A673 (cell line): ENCODE measurements at regions not wholly inside any gene's neighbourhood (a gene's known extent, or its start where the extent isn't known, plus 50 kb on each side); places are given as distances from the start of the nearest gene placed in this dataset.

Experiments used
- BruUV-seq: library from RNA; stranded (reverse); fragments of 400-500 nt; replicated peaks from 2 replicates; lab custom pipeline; 2021; lab: Mats Ljungman, UMichigan
- CTCF ChIA-PET: fragments of 300-600 bp; sonication (Branson Sonifier 250); formaldehyde crosslinking; loops from one replicate; lab custom pipeline; 2022; ENCODE audit warnings: antibody characterized with exemption; lab: Charles Lee
- POLR2A ChIA-PET: fragments of 300-600 bp; sonication (Branson Sonifier 250); formaldehyde crosslinking; loops from one replicate; lab custom pipeline; 2022; ENCODE audit warnings: antibody characterized with exemption; ENCODE audit not compliant: low non-redundant PET; lab: Charles Lee
- DNase-seq: peaks from one replicate; pipeline ENCODE4 v3.0.0-alpha.2; 2015; ENCODE audit warnings: low spot score
- H3K27ac ChIP-seq: fragments of 200-600 bp; sonication (generic); 2 replicates; pipeline ENCODE4 v1.5.1; 2016; ENCODE audit warnings: mixed run types, low read depth, mild to moderate bottlenecking, mixed read lengths, antibody characterized with exemption, low read length; ENCODE audit not compliant: poor library complexity, severe bottlenecking
- H3K27me3 ChIP-seq: fragments of 200-600 bp; sonication (generic); replicated peaks from 2 replicates; pipeline ENCODE4 v1.6.1; 2017; ENCODE audit warnings: mixed run types, low read depth, mild to moderate bottlenecking, mixed read lengths, antibody characterized with exemption, low read length; ENCODE audit not compliant: insufficient read depth, poor library complexity
- H3K36me3 ChIP-seq: fragments of 200-600 bp; sonication (generic); 2 replicates; pipeline ENCODE4 v1.6.1; 2016; ENCODE audit warnings: mixed run types, mild to moderate bottlenecking, mixed read lengths, antibody characterized with exemption, low read length; ENCODE audit not compliant: insufficient read depth, poor library complexity, severe bottlenecking
- H3K4me1 ChIP-seq: fragments of 200-600 bp; sonication (generic); 2 replicates; pipeline ENCODE4 v1.6.1; 2017; ENCODE audit warnings: mixed run types, mild to moderate bottlenecking, mixed read lengths, antibody characterized with exemption, low read length; ENCODE audit not compliant: insufficient read depth, poor library complexity, severe bottlenecking
- H3K4me3 ChIP-seq: fragments of 200-600 bp; sonication (generic); 2 replicates; pipeline ENCODE4 v1.5.1; 2016; ENCODE audit warnings: low read depth, mixed run types, mild to moderate bottlenecking, mixed read lengths, low read length; ENCODE audit not compliant: poor library complexity, severe bottlenecking
- H3K9me3 ChIP-seq: fragments of 200-600 bp; sonication (generic); 2 replicates; pipeline ENCODE4 v1.6.1; 2016; ENCODE audit warnings: mixed run types, low read depth, mild to moderate bottlenecking, mixed read lengths, antibody characterized with exemption, low read length; ENCODE audit not compliant: poor library complexity, severe bottlenecking
- EZH2 ChIP-seq: fragments of 200-600 bp; sonication (generic); IDR thresholded peaks from 2 replicates; pipeline ENCODE4 v1.6.1; 2017; ENCODE audit warnings: borderline replicate concordance, low read depth, mild to moderate bottlenecking, mixed read lengths, antibody characterized with exemption, low read length; ENCODE audit not compliant: poor library complexity, severe bottlenecking
- intact Hi-C: fragments of 100-400 bp; cut with micrococcal nuclease; formaldehyde crosslinking; loops from one replicate; pipeline ENCODE4 v1.10.0; 2022; ENCODE audit not compliant: unreplicated experiment
- TF ChIP-seq, protein P1 (sequence below): fragments of 300-800, 200-600 bp; sonication (generic); conservative IDR thresholded peaks from 2 replicates; pipeline ENCODE4 v1.5.1; 2017; ENCODE audit warnings: low read depth, mild to moderate bottlenecking, antibody characterized with exemption, low read length, moderate library complexity, mixed read lengths

DNA sequence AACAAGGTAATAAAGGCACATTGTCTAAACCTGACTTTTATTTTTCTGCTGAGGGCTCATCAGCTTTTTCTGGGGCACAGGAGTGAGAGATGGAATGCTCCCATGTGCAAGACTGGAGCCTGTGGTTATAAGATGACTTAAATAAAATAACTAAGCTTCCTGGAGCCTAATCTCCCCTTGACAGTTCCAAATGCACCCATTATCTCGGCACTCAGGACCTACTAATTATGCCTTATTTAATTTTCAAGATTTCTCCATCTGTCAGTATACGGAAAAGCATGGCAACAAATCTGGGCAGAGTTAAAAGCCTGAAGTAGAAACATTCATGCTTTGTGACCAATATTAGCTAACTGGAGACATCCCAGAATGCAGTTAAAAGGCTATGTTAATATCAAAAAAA lies 416.7 kb upstream of the TEX13C start:
- POLR2A ChIA-PET, result no interaction called here
- H3K4me3 ChIP-seq, result no peak overlapping the region
- no peaks in the 10 kb centered on the region for H3K36me3 ChIP-seq
- H3K9me3 ChIP-seq, result no peaks in the 10 kb centered on the region
- no peak overlapping the region for H3K27ac ChIP-seq
- no peaks in the 10 kb centered on the region for H3K27me3 ChIP-seq
- H3K4me1 ChIP-seq, result no peaks in the 10 kb centered on the region
- CTCF ChIA-PET, result no interaction called here
- TF ChIP-seq EZH2, result no peak
- TF ChIP-seq, protein P1, sequence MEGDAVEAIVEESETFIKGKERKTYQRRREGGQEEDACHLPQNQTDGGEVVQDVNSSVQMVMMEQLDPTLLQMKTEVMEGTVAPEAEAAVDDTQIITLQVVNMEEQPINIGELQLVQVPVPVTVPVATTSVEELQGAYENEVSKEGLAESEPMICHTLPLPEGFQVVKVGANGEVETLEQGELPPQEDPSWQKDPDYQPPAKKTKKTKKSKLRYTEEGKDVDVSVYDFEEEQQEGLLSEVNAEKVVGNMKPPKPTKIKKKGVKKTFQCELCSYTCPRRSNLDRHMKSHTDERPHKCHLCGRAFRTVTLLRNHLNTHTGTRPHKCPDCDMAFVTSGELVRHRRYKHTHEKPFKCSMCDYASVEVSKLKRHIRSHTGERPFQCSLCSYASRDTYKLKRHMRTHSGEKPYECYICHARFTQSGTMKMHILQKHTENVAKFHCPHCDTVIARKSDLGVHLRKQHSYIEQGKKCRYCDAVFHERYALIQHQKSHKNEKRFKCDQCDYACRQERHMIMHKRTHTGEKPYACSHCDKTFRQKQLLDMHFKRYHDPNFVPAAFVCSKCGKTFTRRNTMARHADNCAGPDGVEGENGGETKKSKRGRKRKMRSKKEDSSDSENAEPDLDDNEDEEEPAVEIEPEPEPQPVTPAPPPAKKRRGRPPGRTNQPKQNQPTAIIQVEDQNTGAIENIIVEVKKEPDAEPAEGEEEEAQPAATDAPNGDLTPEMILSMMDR, result no peak
- intact Hi-C loops, result no loop called here
- BruUV-seq, result no TSS peak
- DNase-seq, result no peak

DNA sequence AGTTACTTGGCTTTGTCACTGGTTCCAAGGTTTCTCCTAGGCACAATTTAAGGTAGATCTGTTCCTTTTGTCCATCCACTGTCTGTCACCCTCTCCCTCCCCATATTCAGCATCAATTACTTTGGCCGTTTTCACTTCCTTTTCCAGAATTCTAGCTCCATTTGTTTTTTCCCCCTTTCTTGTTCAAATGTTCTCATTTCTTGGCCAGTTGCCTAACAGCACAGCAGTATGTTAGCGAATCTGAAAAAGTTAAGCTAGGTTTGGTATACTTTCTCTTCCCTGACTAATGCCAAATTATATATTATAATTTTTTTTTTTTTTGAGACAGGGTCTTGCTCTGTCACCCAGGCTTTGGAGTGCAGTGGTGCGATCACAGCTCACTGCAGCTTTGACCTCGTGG lies 409.1 kb upstream of the TEX13C start:
- Histone ChIP-seq H3K27me3 (no peaks in the 10 kb centered on the region), H3K4me1 (no peaks in the 10 kb centered on the region), H3K9me3 (no peaks in the 10 kb centered on the region), H3K27ac (no peak overlapping the region), H3K36me3 (no peaks in the 10 kb centered on the region), H3K4me3 (no peak overlapping the region)
- DNase-seq, result no peak
- CTCF ChIA-PET, result no interaction called here
- BruUV-seq, result no TSS peak
- POLR2A ChIA-PET, result no interaction called here
- intact Hi-C loops, result no loop called here
- no peak for TF ChIP-seq EZH2
- TF ChIP-seq, protein P1, result no peak

DNA sequence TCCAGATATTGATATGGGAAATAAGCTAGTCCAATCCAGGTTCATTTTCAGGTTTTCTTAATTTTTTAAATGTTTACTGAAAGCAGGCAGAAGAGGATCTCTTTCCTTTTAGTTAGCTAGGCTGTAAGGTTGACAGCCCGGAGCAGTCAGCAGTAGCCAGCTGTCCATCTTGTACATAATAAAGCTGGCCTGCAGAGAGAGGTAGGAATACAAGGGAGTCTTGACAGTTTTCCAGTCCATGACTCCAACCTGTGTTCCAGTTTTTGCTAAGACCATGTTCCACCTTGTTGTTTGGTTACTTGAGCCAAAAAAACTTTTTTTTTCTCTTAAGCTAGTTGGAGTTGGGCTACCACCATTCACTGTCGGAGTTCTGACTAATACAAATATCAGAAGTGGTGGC lies 402.7 kb upstream of the TEX13C start:
- TF ChIP-seq, protein P1, result no peak
- no peak for TF ChIP-seq EZH2
- Histone ChIP-seq H3K9me3 (no peaks in the 10 kb centered on the region), H3K4me3 (no peak overlapping the region), H3K27me3 (no peaks in the 10 kb centered on the region), H3K4me1 (no peaks in the 10 kb centered on the region), H3K36me3 (no peaks in the 10 kb centered on the region), H3K27ac (no peak overlapping the region)
- POLR2A ChIA-PET, result no interaction called here
- CTCF ChIA-PET, result no interaction called here
- no TSS peak for BruUV-seq
- intact Hi-C loops, result no loop called here
- no peak for DNase-seq
